ENCODE measurements at regions not wholly inside any gene's neighbourhood (a gene's known extent, or its start where the extent isn't known, plus 50 kb on each side); places are given as distances from the start of the nearest gene placed in this dataset.

- Mint-ChIP-seq H3K4me3 (ENCODE audit: unreplicated experiment) (no peak overlapping the region), H3K27ac (ENCODE audit: unreplicated experiment) (no peak overlapping the region), H3K9me3 (ENCODE audit: unreplicated experiment) (no peaks in the 10 kb centered on the region), H3K27me3 (ENCODE audit: unreplicated experiment) (no peaks in the 10 kb centered on the region), H3K4me1 (ENCODE audit: low read depth, unreplicated experiment) (no peaks in the 10 kb centered on the region), H3K36me3 (ENCODE audit: unreplicated experiment) (no peaks in the 10 kb centered on the region)
- DNase-seq, result no peak
- TF ChIP-seq CTCF (IDR thresholded peaks at IDR 0.05; ENCODE audit: partially characterized antibody, unreplicated experiment), result no peak
Observed at GRCh38 chr4:135804785-135805184, 1603.2 kb upstream of the PABPC4L start.

GRCh38 chr4:135777361-135777760, 1575.8 kb upstream of the PABPC4L start:
- H3K36me3 Mint-ChIP-seq (ENCODE audit: unreplicated experiment), result peaks cover 6% of the 10 kb centered on the region
- H3K9me3 Mint-ChIP-seq (ENCODE audit: unreplicated experiment), result no peaks in the 10 kb centered on the region
- TF ChIP-seq CTCF (IDR thresholded peaks at IDR 0.05; ENCODE audit: partially characterized antibody, unreplicated experiment), result no peak
- peaks cover 3% of the 10 kb centered on the region for H3K27me3 Mint-ChIP-seq (ENCODE audit: unreplicated experiment)
- H3K4me3 Mint-ChIP-seq (ENCODE audit: unreplicated experiment), result no peak overlapping the region
- H3K4me1 Mint-ChIP-seq (ENCODE audit: low read depth, unreplicated experiment), result no peaks in the 10 kb centered on the region
- no peak overlapping the region for H3K27ac Mint-ChIP-seq (ENCODE audit: unreplicated experiment)
- no peak for DNase-seq

GRCh38 chr4:135775909-135776308, 1574.3 kb upstream of the PABPC4L start:
- H3K27ac Mint-ChIP-seq (ENCODE audit: unreplicated experiment), result no peak overlapping the region
- H3K4me3 Mint-ChIP-seq (ENCODE audit: unreplicated experiment), result no peak overlapping the region
- no peak for TF ChIP-seq CTCF (IDR thresholded peaks at IDR 0.05; ENCODE audit: partially characterized antibody, unreplicated experiment)
- H3K27me3 Mint-ChIP-seq (ENCODE audit: unreplicated experiment), result peaks cover 3% of the 10 kb centered on the region
- no peaks in the 10 kb centered on the region for H3K9me3 Mint-ChIP-seq (ENCODE audit: unreplicated experiment)
- DNase-seq, result no peak
- H3K36me3 Mint-ChIP-seq (ENCODE audit: unreplicated experiment), result peaks cover 6% of the 10 kb centered on the region
- no peaks in the 10 kb centered on the region for H3K4me1 Mint-ChIP-seq (ENCODE audit: low read depth, unreplicated experiment)

GRCh38 chr4:135770505-135770904, 1568.9 kb upstream of the PABPC4L start:
- no peak for DNase-seq
- Mint-ChIP-seq H3K36me3 (ENCODE audit: unreplicated experiment) (peaks cover 6% of the 10 kb centered on the region), H3K27ac (ENCODE audit: unreplicated experiment) (no peak overlapping the region), H3K9me3 (ENCODE audit: unreplicated experiment) (peaks cover 4% of the 10 kb centered on the region), H3K27me3 (ENCODE audit: unreplicated experiment) (peaks cover 3% of the 10 kb centered on the region), H3K4me1 (ENCODE audit: low read depth, unreplicated experiment) (no peaks in the 10 kb centered on the region), H3K4me3 (ENCODE audit: unreplicated experiment) (no peak overlapping the region)
- no peak for TF ChIP-seq CTCF (IDR thresholded peaks at IDR 0.05; ENCODE audit: partially characterized antibody, unreplicated experiment)

- Mint-ChIP-seq H3K9me3 (ENCODE audit: unreplicated experiment) (no peaks in the 10 kb centered on the region), H3K27me3 (ENCODE audit: unreplicated experiment) (no peaks in the 10 kb centered on the region), H3K4me3 (ENCODE audit: unreplicated experiment) (no peak overlapping the region), H3K36me3 (ENCODE audit: unreplicated experiment) (no peaks in the 10 kb centered on the region), H3K27ac (ENCODE audit: unreplicated experiment) (no peak overlapping the region), H3K4me1 (ENCODE audit: low read depth, unreplicated experiment) (no peaks in the 10 kb centered on the region)
- no peak for TF ChIP-seq CTCF (IDR thresholded peaks at IDR 0.05; ENCODE audit: partially characterized antibody, unreplicated experiment)
- DNase-seq, result no peak
Observed at GRCh38 chr4:135744928-135745327, 1543.3 kb upstream of the PABPC4L start.

Data from glutamatergic neuron (in vitro differentiated cells).